SK-N-SH treated with all-trans-retinoic acid at 6 μM for 48 hours (cell line): ENCODE measurements at regions not wholly inside any gene's neighbourhood (a gene's known extent, or its start where the extent isn't known, plus 50 kb on each side); places are given as distances from the start of the nearest gene placed in this dataset.

ENCODE experiments used
- SNAI2 ChIP-seq: fragments of 250-450 bp; sonication (Bioruptor Pico); IDR thresholded peaks from 2 replicates; pipeline ENCODE4 v1.5.0; 2020; ENCODE audit warnings: mild to moderate bottlenecking, moderate library complexity
- TCF4 ChIP-seq: fragments of 250-450 bp; sonication (Bioruptor Pico); IDR thresholded peaks from 2 replicates; pipeline ENCODE4 v1.8.0; 2021; ENCODE audit warnings: mild to moderate bottlenecking, moderate library complexity, borderline replicate concordance

GRCh38 chr9:119477197-119477596, 108.0 kb upstream of the BRINP1 start:
- TF ChIP-seq SNAI2 (CRISPR knock-in tag) = no peak
- no peak for TF ChIP-seq TCF4
